ENCODE measurements at regions not wholly inside any gene's neighbourhood (a gene's known extent, or its start where the extent isn't known, plus 50 kb on each side); places are given as distances from the start of the nearest gene placed in this dataset.

GRCh38 chr13:103539721-103540381 is 473.6 kb upstream of the SLC10A2 start:
- TF ChIP-seq GATA2 (IDR thresholded peaks at IDR 0.05; ENCODE audit: low read depth, low read length) (no peak), GATA3 (IDR thresholded peaks at IDR 0.05; ENCODE audit: low read depth, low read length) (no peak)

- TF ChIP-seq GATA3 (IDR thresholded peaks at IDR 0.05; ENCODE audit: low read depth, low read length) (no peak), GATA2 (IDR thresholded peaks at IDR 0.05; ENCODE audit: low read depth, low read length) (peak; percentile 45; the same call in 1 of the 2 replicates)
These were observed 473.0 kb upstream of the SLC10A2 start for GRCh38 chr13:103539265-103539664.

- no peak for TF ChIP-seq GATA2 (IDR thresholded peaks at IDR 0.05; ENCODE audit: low read depth, low read length)
- TF ChIP-seq GATA3 (IDR thresholded peaks at IDR 0.05; ENCODE audit: low read depth, low read length): no peak
These were observed 471.4 kb upstream of the SLC10A2 start for GRCh38 chr13:103537616-103538015.

GRCh38 chr13:103531278-103531677 is 465.1 kb upstream of the SLC10A2 start:
- TF ChIP-seq GATA2 (IDR thresholded peaks at IDR 0.05; ENCODE audit: low read depth, low read length) (no peak), GATA3 (IDR thresholded peaks at IDR 0.05; ENCODE audit: low read depth, low read length) (no peak)

GRCh38 chr13:103528437-103528836 is 462.2 kb upstream of the SLC10A2 start:
- no peak for TF ChIP-seq GATA3 (IDR thresholded peaks at IDR 0.05; ENCODE audit: low read depth, low read length)
- no peak for TF ChIP-seq GATA2 (IDR thresholded peaks at IDR 0.05; ENCODE audit: low read depth, low read length)

GRCh38 chr13:103525530-103525929 is 459.3 kb upstream of the SLC10A2 start:
- TF ChIP-seq GATA3 (IDR thresholded peaks at IDR 0.05; ENCODE audit: low read depth, low read length): no peak
- TF ChIP-seq GATA2 (IDR thresholded peaks at IDR 0.05; ENCODE audit: low read depth, low read length): no peak

GRCh38 chr13:103523858-103524257 is 457.6 kb upstream of the SLC10A2 start:
- TF ChIP-seq GATA2 (IDR thresholded peaks at IDR 0.05; ENCODE audit: low read depth, low read length) (no peak), GATA3 (IDR thresholded peaks at IDR 0.05; ENCODE audit: low read depth, low read length) (no peak)

GRCh38 chr13:103521532-103521931 is 455.3 kb upstream of the SLC10A2 start:
- TF ChIP-seq GATA2 (IDR thresholded peaks at IDR 0.05; ENCODE audit: low read depth, low read length): no peak
- TF ChIP-seq GATA3 (IDR thresholded peaks at IDR 0.05; ENCODE audit: low read depth, low read length): no peak

GRCh38 chr13:103517768-103518102 is 451.5 kb upstream of the SLC10A2 start:
- no peak for TF ChIP-seq GATA2 (IDR thresholded peaks at IDR 0.05; ENCODE audit: low read depth, low read length)
- no peak for TF ChIP-seq GATA3 (IDR thresholded peaks at IDR 0.05; ENCODE audit: low read depth, low read length)

- TF ChIP-seq GATA3 (IDR thresholded peaks at IDR 0.05; ENCODE audit: low read depth, low read length) (no peak), GATA2 (IDR thresholded peaks at IDR 0.05; ENCODE audit: low read depth, low read length) (no peak)
These were observed 451.0 kb upstream of the SLC10A2 start for GRCh38 chr13:103517066-103517767.

- TF ChIP-seq GATA2 (IDR thresholded peaks at IDR 0.05; ENCODE audit: low read depth, low read length) (no peak), GATA3 (IDR thresholded peaks at IDR 0.05; ENCODE audit: low read depth, low read length) (no peak)
These were observed 450.0 kb upstream of the SLC10A2 start for GRCh38 chr13:103516015-103516795.

GRCh38 chr13:103515410-103515809 is 449.2 kb upstream of the SLC10A2 start:
- TF ChIP-seq GATA3 (IDR thresholded peaks at IDR 0.05; ENCODE audit: low read depth, low read length) (peak; percentile 23; the same call in 1 of the 2 replicates), GATA2 (IDR thresholded peaks at IDR 0.05; ENCODE audit: low read depth, low read length) (no peak)

- TF ChIP-seq GATA3 (IDR thresholded peaks at IDR 0.05; ENCODE audit: low read depth, low read length) (no peak), GATA2 (IDR thresholded peaks at IDR 0.05; ENCODE audit: low read depth, low read length) (no peak)
These were observed 448.4 kb upstream of the SLC10A2 start for GRCh38 chr13:103514619-103515018.

- TF ChIP-seq GATA3 (IDR thresholded peaks at IDR 0.05; ENCODE audit: low read depth, low read length): no peak
These were observed 448.0 kb upstream of the SLC10A2 start for GRCh38 chr13:103514188-103514587.

Measured in SH-SY5Y (cell line).